Mesenchymal stem cell (in vitro differentiated cells and primary cell): ENCODE measurements at regions not wholly inside any gene's neighbourhood (a gene's known extent, or its start where the extent isn't known, plus 50 kb on each side); places are given as distances from the start of the nearest gene placed in this dataset.

Source experiments
- DNase-seq: peaks from one replicate; pipeline ENCODE4 v3.0.0-alpha.2; 2013
- H2AFZ ChIP-seq: one replicate; pipeline ENCODE4 v1.6.1; 2013; ENCODE audit warnings: low read depth, mild to moderate bottlenecking, control low read depth, inconsistent platforms, low read length, moderate library complexity
- H2AK5ac ChIP-seq: 2 replicates; pipeline ENCODE4 v1.6.1; 2013; ENCODE audit warnings: low read length, moderate library complexity, mild to moderate bottlenecking, inconsistent platforms; ENCODE audit not compliant: severe bottlenecking
- H2BK120ac ChIP-seq: one replicate; pipeline ENCODE4 v1.6.1; 2013; ENCODE audit warnings: low read depth, mild to moderate bottlenecking, inconsistent platforms, low read length, moderate library complexity
- H2BK12ac ChIP-seq, 2 experiments: one replicate each; pipeline ENCODE4 v1.6.1; 2013; ENCODE audit warnings: inconsistent platforms in 2 of 2, low read length in 2 of 2, mild to moderate bottlenecking in 2 of 2, moderate library complexity in 2 of 2, control low read depth in 1 of 2
- H2BK15ac ChIP-seq: one replicate; pipeline ENCODE4 v1.6.1; 2013; ENCODE audit warnings: mild to moderate bottlenecking, low read depth, inconsistent platforms; ENCODE audit not compliant: poor library complexity, severe bottlenecking
- H2BK5ac ChIP-seq: 2 replicates; pipeline ENCODE4 v1.6.1; 2013; ENCODE audit warnings: low read depth, mild to moderate bottlenecking, low read length, control low read depth, inconsistent platforms; ENCODE audit not compliant: poor library complexity, severe bottlenecking
- H3K14ac ChIP-seq, 2 experiments: one replicate each; pipeline ENCODE4 v1.6.1; 2013; ENCODE audit warnings: inconsistent platforms in 2 of 2, low read length in 2 of 2, control low read depth in 1 of 2, mild to moderate bottlenecking in 1 of 2, moderate library complexity in 1 of 2
- H3K18ac ChIP-seq, 2 experiments: one replicate each; pipeline ENCODE4 v1.6.1; 2013; ENCODE audit warnings: inconsistent platforms in 2 of 2, low read length in 2 of 2, control low read depth in 1 of 2, low read depth in 1 of 2, mild to moderate bottlenecking in 1 of 2
- H3K23ac ChIP-seq, 2 experiments: one replicate each; pipeline ENCODE4 v1.6.1; 2013; ENCODE audit warnings: inconsistent platforms in 2 of 2, low read length in 2 of 2, mild to moderate bottlenecking in 2 of 2, moderate library complexity in 2 of 2, control low read depth in 1 of 2
- H3K27ac ChIP-seq: 2 replicates; pipeline ENCODE4 v1.5.1; 2013; ENCODE audit warnings: mild to moderate bottlenecking, moderate library complexity, low read length, control low read depth, inconsistent platforms; ENCODE audit not compliant: poor library complexity, severe bottlenecking
- H3K27me3 ChIP-seq, 2 experiments: 2 replicates each; pipeline versions ENCODE4 v1.6.1 to v1.7.0; 2013; ENCODE audit warnings: low read length in 2 of 2, mild to moderate bottlenecking in 2 of 2, moderate library complexity in 2 of 2, control low read depth in 1 of 2, inconsistent platforms in 1 of 2; ENCODE audit not compliant: control insufficient read depth in 1 of 2, insufficient read depth in 1 of 2
- H3K36me3 ChIP-seq, 2 experiments: 2 replicates each; pipeline versions ENCODE4 v1.6.1 to v1.7.0; 2013; ENCODE audit warnings: low read length in 2 of 2, control low read depth in 1 of 2, inconsistent platforms in 1 of 2, low read depth in 1 of 2, mild to moderate bottlenecking in 1 of 2; ENCODE audit not compliant: insufficient read depth in 2 of 2, control insufficient read depth in 1 of 2
- H3K4ac ChIP-seq, 2 experiments: one replicate each; pipeline ENCODE4 v1.6.1; 2013; ENCODE audit warnings: inconsistent platforms in 2 of 2, low read length in 2 of 2, mild to moderate bottlenecking in 2 of 2, moderate library complexity in 2 of 2, control low read depth in 1 of 2, low read depth in 1 of 2
- H3K4me1 ChIP-seq: 2 replicates; pipeline ENCODE4 v1.6.1; 2013; ENCODE audit warnings: low read depth, low read length, control low read depth; ENCODE audit not compliant: control insufficient read depth, insufficient read depth
- H3K4me2 ChIP-seq: 2 replicates; pipeline ENCODE4 v1.6.1; 2013; ENCODE audit warnings: low read length, mild to moderate bottlenecking, inconsistent platforms; ENCODE audit not compliant: poor library complexity, severe bottlenecking
- H3K4me3 ChIP-seq, 2 experiments: 2 replicates each; pipeline versions ENCODE4 v1.5.1 to v1.7.0; 2013; ENCODE audit warnings: low read length in 2 of 2, mild to moderate bottlenecking in 2 of 2, control low read depth in 1 of 2, low read depth in 1 of 2; ENCODE audit not compliant: insufficient read depth in 1 of 2
- H3K79me1 ChIP-seq: replicated peaks from 2 replicates; pipeline ENCODE4 v1.6.1; 2013; ENCODE audit warnings: mild to moderate bottlenecking, control low read depth, low read length, inconsistent platforms; ENCODE audit not compliant: poor library complexity, severe bottlenecking
- H3K9ac ChIP-seq: 2 replicates; pipeline ENCODE4 v1.7.0; 2013; ENCODE audit warnings: mild to moderate bottlenecking, low read length, moderate library complexity
- H3K9me3 ChIP-seq: 2 replicates; pipeline ENCODE4 v1.7.0; 2013; ENCODE audit warnings: mild to moderate bottlenecking, low read length; ENCODE audit not compliant: control insufficient read depth
- H4K8ac ChIP-seq: one replicate; pipeline ENCODE4 v1.6.1; 2013; ENCODE audit warnings: inconsistent platforms, mild to moderate bottlenecking, low read length, moderate library complexity
- H4K91ac ChIP-seq: one replicate; pipeline ENCODE4 v1.6.1; 2013; ENCODE audit warnings: mild to moderate bottlenecking, low read length, inconsistent platforms
- WGBS: methylation state at CpG from one replicate; pipeline ENCODE4 v1.1.7; 2013; ENCODE audit warnings: mixed read lengths; 5-methylcytosine and 5-hydroxymethylcytosine counted together

DNA sequence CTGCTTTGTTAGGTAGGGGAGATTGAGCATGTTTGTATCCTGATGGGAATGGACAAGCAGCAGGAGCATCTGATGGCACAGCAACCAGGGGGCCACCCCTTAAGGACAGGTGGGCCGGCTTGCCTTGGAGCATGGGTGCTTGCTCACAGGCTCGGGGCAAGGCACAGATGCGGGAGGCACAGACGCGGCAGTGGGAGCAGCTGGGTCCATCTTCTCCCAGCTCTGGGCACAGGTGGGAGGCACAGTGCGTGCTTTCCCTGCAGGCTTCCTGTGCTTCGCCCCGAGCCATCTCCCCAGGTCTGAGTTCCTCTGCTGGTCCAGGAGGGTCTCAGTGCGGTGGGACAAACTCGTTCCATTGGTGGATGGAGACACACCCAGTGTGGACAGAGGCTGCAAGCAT lies 73.6 kb upstream of the BHLHE23 start:
- peaks cover 30 to 31% of the 10 kb centered on the region in 2 experiments for H3K27me3 ChIP-seq
- no peak overlapping the region for H4K91ac ChIP-seq
- H3K9me3 ChIP-seq: peaks cover 33% of the 10 kb centered on the region
- no peak overlapping the region for H2BK5ac ChIP-seq
- H3K23ac ChIP-seq: no peak overlapping the region
- no peaks in the 10 kb centered on the region for H3K79me1 ChIP-seq
- no peak overlapping the region for H3K4me3 ChIP-seq
- no peak overlapping the region for H2BK12ac ChIP-seq
- H2BK15ac ChIP-seq: no peak overlapping the region
- no peak overlapping the region for H4K8ac ChIP-seq
- no peak overlapping the region for H2AK5ac ChIP-seq
- H2BK120ac ChIP-seq: no peak overlapping the region
- H2AFZ ChIP-seq: no peak overlapping the region
- no peaks in the 10 kb centered on the region for H3K4me1 ChIP-seq
- H3K27ac ChIP-seq: no peak overlapping the region
- H3K4ac ChIP-seq: no peak overlapping the region
- no peak for DNase-seq
- H3K18ac ChIP-seq: no peak overlapping the region
- H3K4me2 ChIP-seq: no peak overlapping the region
- WGBS: 80% methylated on average over 10 of the region's 10 CpGs
- H3K36me3 ChIP-seq: no peaks in the 10 kb centered on the region
- H3K14ac ChIP-seq: no peak overlapping the region
- H3K9ac ChIP-seq: no peak overlapping the region

DNA sequence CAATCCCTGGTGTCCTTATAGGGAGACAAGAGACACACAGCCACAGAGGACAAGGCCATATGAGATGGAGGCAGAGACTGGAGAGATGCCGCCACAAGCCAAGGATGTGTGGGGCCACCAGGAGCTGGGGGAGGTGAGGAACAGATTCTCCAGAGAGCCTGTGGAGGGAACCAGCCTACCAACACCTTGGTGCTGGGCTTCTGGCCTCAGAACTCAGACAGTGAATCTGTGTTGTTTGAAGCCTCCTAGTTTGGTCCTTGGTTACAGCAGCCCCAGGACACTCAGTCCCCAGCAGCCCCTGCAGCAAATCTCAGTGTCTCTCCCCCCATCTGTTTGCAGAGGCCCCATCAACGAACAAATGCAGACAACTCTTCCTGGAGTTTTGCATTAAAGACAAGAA lies 73.2 kb upstream of the BHLHE23 start:
- Histone ChIP-seq H3K23ac (no peak overlapping the region), H2BK5ac (no peak overlapping the region), H2AK5ac (no peak overlapping the region), H2BK12ac (no peak overlapping the region), H3K4me1 (no peaks in the 10 kb centered on the region), H2BK15ac (no peak overlapping the region), H3K4ac (no peak overlapping the region), H2BK120ac (no peak overlapping the region), H3K14ac (no peak overlapping the region), H3K18ac (no peak overlapping the region), H3K27me3 (peaks cover 27% of the 10 kb centered on the region in 2 experiments), H3K4me3 (no peak overlapping the region), H3K79me1 (no peaks in the 10 kb centered on the region), H3K36me3 (no peaks in the 10 kb centered on the region), H2AFZ (no peak overlapping the region), H3K9ac (no peak overlapping the region), H4K91ac (no peak overlapping the region), H3K9me3 (peaks cover 37% of the 10 kb centered on the region), H3K27ac (no peak overlapping the region), H4K8ac (no peak overlapping the region), H3K4me2 (no peak overlapping the region)
- WGBS: 62% methylated on average over 2 of the region's 2 CpGs
- DNase-seq: no peak

DNA sequence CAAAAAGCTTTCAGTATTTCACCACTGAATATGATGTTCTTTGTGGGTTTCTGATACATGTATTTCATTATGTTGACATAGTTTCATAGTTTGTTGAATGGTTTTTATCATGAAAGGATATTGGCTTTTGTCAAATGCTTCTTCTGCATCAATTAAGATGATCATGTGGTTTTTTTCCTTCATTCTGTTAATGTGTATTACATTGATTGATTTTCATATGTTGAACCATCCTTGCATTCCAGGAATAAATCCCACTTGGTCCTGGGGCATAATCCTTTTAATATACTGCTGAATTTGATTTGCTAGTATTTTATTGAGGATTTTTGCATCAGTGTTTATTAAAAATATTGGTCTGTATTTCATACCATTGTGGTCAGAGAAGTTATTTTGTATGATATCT lies 70.9 kb upstream of the BHLHE23 start:
- Histone ChIP-seq H2BK12ac (no peak overlapping the region), H2BK15ac (no peak overlapping the region), H3K27me3 (peaks cover 29 to 35% of the 10 kb centered on the region in 2 experiments), H3K18ac (no peak overlapping the region), H3K36me3 (no peaks in the 10 kb centered on the region), H2BK5ac (no peak overlapping the region), H3K14ac (no peak overlapping the region), H3K23ac (no peak overlapping the region), H4K91ac (no peak overlapping the region), H3K4me1 (no peaks in the 10 kb centered on the region), H2BK120ac (no peak overlapping the region), H4K8ac (no peak overlapping the region), H2AK5ac (no peak overlapping the region), H3K4me3 (no peak overlapping the region), H3K9ac (no peak overlapping the region), H3K9me3 (peaks cover 41% of the 10 kb centered on the region), H2AFZ (no peak overlapping the region), H3K79me1 (no peaks in the 10 kb centered on the region), H3K4ac (no peak overlapping the region), H3K4me2 (no peak overlapping the region), H3K27ac (no peak overlapping the region)
- DNase-seq: no peak

DNA sequence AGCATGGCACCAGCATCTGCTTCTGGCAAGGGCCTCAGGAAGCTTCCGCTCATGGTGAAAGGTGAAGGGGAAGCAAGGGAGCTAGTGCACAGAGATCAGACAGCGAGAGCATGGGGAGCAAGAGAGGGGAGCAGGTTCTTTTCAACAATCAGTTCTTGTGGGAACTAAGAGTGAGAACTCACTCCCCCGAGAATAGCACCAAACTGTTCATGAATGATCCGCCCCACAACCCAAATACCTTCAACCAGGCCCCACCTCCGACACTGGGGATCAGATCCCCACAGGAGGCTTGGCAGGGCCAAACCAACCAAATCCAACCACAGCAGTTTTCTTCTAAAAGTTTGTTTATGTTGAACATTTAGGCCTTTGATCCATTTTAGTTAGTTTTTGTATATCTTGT lies 69.7 kb upstream of the BHLHE23 start:
- Histone ChIP-seq H2AK5ac (no peak overlapping the region), H3K36me3 (no peaks in the 10 kb centered on the region), H3K23ac (no peak overlapping the region), H3K4me3 (no peak overlapping the region), H3K14ac (no peak overlapping the region), H3K9me3 (peaks cover 41% of the 10 kb centered on the region), H2BK15ac (no peak overlapping the region), H2BK120ac (no peak overlapping the region), H3K4ac (no peak overlapping the region), H3K79me1 (no peaks in the 10 kb centered on the region), H3K4me2 (no peak overlapping the region), H2BK12ac (no peak overlapping the region), H3K4me1 (no peaks in the 10 kb centered on the region), H3K27ac (no peak overlapping the region), H3K9ac (no peak overlapping the region), H4K8ac (no peak overlapping the region), H4K91ac (no peak overlapping the region), H3K27me3 (peaks cover 28 to 33% of the 10 kb centered on the region in 2 experiments), H2AFZ (no peak overlapping the region), H2BK5ac (no peak overlapping the region), H3K18ac (no peak overlapping the region)
- DNase-seq: no peak
- WGBS: 53% methylated on average over 5 of the region's 5 CpGs
